Body of pancreas (tissue), 4 donors: ENCODE measurements at regions not wholly inside any gene's neighbourhood (a gene's known extent, or its start where the extent isn't known, plus 50 kb on each side); places are given as distances from the start of the nearest gene placed in this dataset.

Experiments used
- ATAC-seq: fragments of 150-250 bp; one replicate; pipeline ENCODE4 v1.9.1; 2016
- DNase-seq, 4 donors: peaks; one replicate each; pipeline ENCODE4 v3.0.0-alpha.2; 2019
- H3K27ac ChIP-seq, 4 donors: fragments of 200-600 bp; sonication (generic); 1 replicate in 3 of 4; 2 replicates in 1 of 4; pipeline versions ENCODE4 v1.5.1 to v1.6.1; 2016 to 2019; ENCODE audit warnings: mild to moderate bottlenecking in 1 of 4, mixed read lengths in 1 of 4, moderate library complexity in 1 of 4
- H3K27me3 ChIP-seq, 2 donors: fragments of 200-600 bp; sonication (generic); one replicate each; pipeline ENCODE4 v1.6.0; 2016; ENCODE audit warnings: mild to moderate bottlenecking in 1 of 2
- H3K36me3 ChIP-seq, 2 donors: fragments of 200-600 bp; sonication (generic); replicated peaks in 1 of 2; 2 replicates each; pipeline ENCODE4 v1.5.1; 2016; ENCODE audit warnings: low read depth in 2 of 2; ENCODE audit not compliant: insufficient read depth in 1 of 2
- H3K4me1 ChIP-seq: fragments of 200-600 bp; sonication (generic); one replicate; pipeline ENCODE4 v1.6.0; 2016
- H3K4me3 ChIP-seq, 2 donors: fragments of 200-600 bp; sonication (generic); 1 replicate in 1 of 2; 2 replicates in 1 of 2; pipeline ENCODE4 v1.5.1; 2016 to 2019
- H3K9me3 ChIP-seq, 3 donors: fragments of 200-600 bp; sonication (generic); 1 replicate in 2 of 3; 2 replicates in 1 of 3; pipeline ENCODE4 v1.5.1; 2016
- CTCF ChIP-seq, 7 experiments: fragments of 450-650 bp in 4 of 7; fragments of 200-600 bp in 3 of 7; sonication (generic) in 3 of 7; IDR thresholded peaks; one replicate each; pipeline ENCODE4 v1.5.1; 2016 to 2019; ENCODE audit warnings: antibody characterized with exemption in 7 of 7
- POLR2A ChIP-seq, 3 donors: fragments of 450-650 bp; IDR thresholded peaks; one replicate each; pipeline ENCODE4 v1.6.1; 2016; ENCODE audit warnings: antibody characterized with exemption in 3 of 3, mild to moderate bottlenecking in 2 of 3
- WGBS, 2 donors: methylation state at CpG; one replicate each; pipeline ENCODE4 v1.1.5; 2017; 5-methylcytosine and 5-hydroxymethylcytosine counted together
- intact Hi-C: fragments of 100-400 bp; cut with DNase I; formaldehyde crosslinking; loops from one replicate; pipeline ENCODE4 v1.15.1; 2023

- no peak for DNase-seq
- H3K36me3 ChIP-seq = no peaks in the 10 kb centered on the region
- no peak overlapping the region for H3K27ac ChIP-seq
These were observed 389.8 kb upstream of the LYPLAL1 start for GRCh38 chr1:218783916-218784315.

GRCh38 chr1:218785928-218786327, 387.8 kb upstream of the LYPLAL1 start:
- intact Hi-C loops = no loop called here
- WGBS, 2 donors = 34 to 43% methylated on average over 4 of the region's 4 CpGs
- ATAC-seq (peak; percentile 21), DNase-seq (peak; percentile 11 to 48 (median 22))
- Histone ChIP-seq H3K36me3 (no peaks in the 10 kb centered on the region), H3K4me3 (no peak overlapping the region), H3K27ac (no peak overlapping the region), H3K4me1 (no peaks in the 10 kb centered on the region), H3K27me3 (no peaks in the 10 kb centered on the region), H3K9me3 (no peaks in the 10 kb centered on the region)
- TF ChIP-seq POLR2A (IDR thresholded peaks at IDR 0.05) = no peak
- TF ChIP-seq CTCF (IDR thresholded peaks at IDR 0.05) = no peak

More at GRCh38 chr1:218783916-218784315, 389.8 kb upstream of the LYPLAL1 start:
- no peak for ATAC-seq
- Histone ChIP-seq H3K9me3 (no peaks in the 10 kb centered on the region), H3K27me3 (no peaks in the 10 kb centered on the region), H3K4me3 (no peak overlapping the region), H3K4me1 (no peaks in the 10 kb centered on the region)
- intact Hi-C loops = no loop called here
- TF ChIP-seq CTCF (IDR thresholded peaks at IDR 0.05) (no peak), POLR2A (IDR thresholded peaks at IDR 0.05) (no peak)
- WGBS, 2 donors = 55 to 84% methylated on average over 3 of the region's 3 CpGs

GRCh38 chr1:218787826-218788225, 385.9 kb upstream of the LYPLAL1 start:
- Histone ChIP-seq H3K9me3 (no peaks in the 10 kb centered on the region), H3K4me1 (no peaks in the 10 kb centered on the region), H3K36me3 (no peaks in the 10 kb centered on the region), H3K4me3 (no peak overlapping the region), H3K27me3 (no peaks in the 10 kb centered on the region), H3K27ac (no peak overlapping the region)
- WGBS, 2 donors = 63 to 68% methylated on average over 6 of the region's 6 CpGs
- intact Hi-C loops = no loop called here
- DNase-seq = no peak
- ATAC-seq = no peak
- no peak for TF ChIP-seq POLR2A (IDR thresholded peaks at IDR 0.05)
- no peak for TF ChIP-seq CTCF (IDR thresholded peaks at IDR 0.05)

GRCh38 chr1:218796773-218797172, 376.9 kb upstream of the LYPLAL1 start:
- Histone ChIP-seq H3K4me1 (no peaks in the 10 kb centered on the region), H3K36me3 (no peaks in the 10 kb centered on the region), H3K27ac (no peak overlapping the region), H3K27me3 (no peaks in the 10 kb centered on the region), H3K9me3 (no peaks in the 10 kb centered on the region), H3K4me3 (no peak overlapping the region)
- WGBS, 2 donors = 85 to 91% methylated on average over 3 of the region's 3 CpGs
- TF ChIP-seq CTCF (IDR thresholded peaks at IDR 0.05) (no peak), POLR2A (IDR thresholded peaks at IDR 0.05) (no peak)
- no peak for ATAC-seq
- intact Hi-C loops = no loop called here
- DNase-seq = no peak

GRCh38 chr1:218802799-218803198, 370.9 kb upstream of the LYPLAL1 start:
- WGBS, 2 donors = 69 to 74% methylated on average over 3 of the region's 3 CpGs
- Histone ChIP-seq H3K4me3 (no peak overlapping the region), H3K27ac (no peak overlapping the region), H3K4me1 (no peaks in the 10 kb centered on the region), H3K27me3 (no peaks in the 10 kb centered on the region), H3K9me3 (no peaks in the 10 kb centered on the region), H3K36me3 (no peaks in the 10 kb centered on the region)
- intact Hi-C loops = no loop called here
- no peak for TF ChIP-seq CTCF (IDR thresholded peaks at IDR 0.05)
- TF ChIP-seq POLR2A (IDR thresholded peaks at IDR 0.05) = no peak
- ATAC-seq (no peak), DNase-seq (no peak)
